Right lobe of liver (tissue), 6 donors: ENCODE measurements at regions not wholly inside any gene's neighbourhood (a gene's known extent, or its start where the extent isn't known, plus 50 kb on each side); places are given as distances from the start of the nearest gene placed in this dataset.
"Not testable (repeated sequence)": the region's sequence is repeated elsewhere in the genome, so short reads cannot be mapped to it uniquely, and the experiment has no call there.

ENCODE experiments used
- ATAC-seq, 4 donors: fragments of 200-7000 bp; cut with Tn5 transposase; one replicate each; pipeline ENCODE4 v1.9.1; 2020; ENCODE audit warnings: mild to moderate bottlenecking in 4 of 4, moderate library complexity in 4 of 4
- DNase-seq, 3 donors: peaks; one replicate each; pipeline ENCODE4 v3.0.0-alpha.2; 2020
- H3K27ac ChIP-seq, 3 donors: fragments of 200-600 bp; one replicate each; pipeline ENCODE4 v1.8.0; 2022
- H3K27me3 ChIP-seq, 2 donors: fragments of 200-600 bp; one replicate each; pipeline ENCODE4 v1.8.0; 2022
- H3K36me3 ChIP-seq, 4 donors: fragments of 200-600 bp; sonication (generic) in 1 of 4; one replicate each; pipeline versions ENCODE4 v1.5.1 to v1.8.0; 2017 to 2022; ENCODE audit warnings: control low read depth in 1 of 4
- H3K4me1 ChIP-seq, 4 donors: fragments of 200-600 bp; sonication (generic) in 1 of 4; one replicate each; pipeline versions ENCODE4 v1.5.1 to v1.8.0; 2017 to 2022; ENCODE audit warnings: control low read depth in 1 of 4
- H3K4me3 ChIP-seq, 3 donors: fragments of 200-600 bp; one replicate each; pipeline ENCODE4 v1.8.0; 2022
- H3K9me3 ChIP-seq, 4 donors: fragments of 200-600 bp; sonication (generic) in 1 of 4; one replicate each; pipeline versions ENCODE4 v1.5.1 to v1.8.0; 2017 to 2022; ENCODE audit warnings: control low read depth in 1 of 4
- POLR2A ChIP-seq: fragments of 450-650 bp; IDR thresholded peaks from one replicate; pipeline ENCODE4 v1.6.1; 2017; ENCODE audit warnings: antibody characterized with exemption, mild to moderate bottlenecking
- WGBS: methylation state at CpG from one replicate; pipeline ENCODE4 v1.1.6; 2018; ENCODE audit warnings: low coverage, low lambda C conversion rate; ENCODE audit not compliant: insufficient coverage; ENCODE audit errors: missing lambda C conversion rate; 5-methylcytosine and 5-hydroxymethylcytosine counted together
- intact Hi-C, 2 donors: fragments of 100-400 bp; cut with DNase I; formaldehyde crosslinking; loops; one replicate each; pipeline versions ENCODE4 v1.11.2 to v1.14.1; 2022
- TF ChIP-seq, protein P1 (sequence below), 4 donors: fragments of 200-600 bp in 3 of 4; fragments of 450-650 bp in 1 of 4; IDR thresholded peaks; one replicate each; pipeline versions ENCODE4 v1.5.1 to v1.8.0; 2016 to 2022; ENCODE audit warnings: antibody characterized with exemption in 4 of 4, mild to moderate bottlenecking in 2 of 4
- donor health status: DM: no; HTN: yes; CAD: no.
- donor health status: DM: no; HTN: no; CAD: no.
- donor health status: DM: no; HTN: no; CAD: no.
- donor health status: DM: no; HTN: yes; CAD: no.
- donor health status: DM: no; HTN: yes; CAD: no.

DNA sequence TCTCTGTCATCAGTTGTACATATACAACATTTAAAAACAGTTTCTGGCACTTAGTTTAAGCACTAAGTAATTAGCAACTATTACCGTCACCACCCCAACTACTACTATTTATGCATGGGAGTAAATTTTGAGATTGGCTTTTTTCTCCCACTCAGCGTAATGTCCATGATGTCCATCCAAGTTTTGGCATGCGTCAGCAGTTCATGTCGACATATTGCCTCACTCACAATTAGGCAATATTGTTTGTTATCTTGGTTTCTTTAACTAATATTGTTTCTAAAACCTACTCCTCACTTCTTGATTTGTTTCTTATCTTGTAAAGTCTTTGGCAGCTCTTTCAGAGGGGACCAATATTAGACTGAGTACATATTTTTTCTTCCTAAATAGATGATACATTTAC, 131.3 kb downstream of the KCNJ18 start:
- no peak for ATAC-seq
- no peaks in the 10 kb centered on the region for H3K4me1 ChIP-seq
- no peaks in the 10 kb centered on the region for H3K36me3 ChIP-seq
- no peak for DNase-seq
- H3K27me3 ChIP-seq: peaks cover 0 to 20% of the 10 kb centered on the region in 2 donors
- WGBS: 47% methylated on average over 4 of the region's 4 CpGs
- no peak overlapping the region for H3K4me3 ChIP-seq
- H3K9me3 ChIP-seq: peaks cover 0 to 3% (median 0%) of the 10 kb centered on the region in 4 donors
- H3K27ac ChIP-seq: no peak overlapping the region
- TF ChIP-seq, protein P1, sequence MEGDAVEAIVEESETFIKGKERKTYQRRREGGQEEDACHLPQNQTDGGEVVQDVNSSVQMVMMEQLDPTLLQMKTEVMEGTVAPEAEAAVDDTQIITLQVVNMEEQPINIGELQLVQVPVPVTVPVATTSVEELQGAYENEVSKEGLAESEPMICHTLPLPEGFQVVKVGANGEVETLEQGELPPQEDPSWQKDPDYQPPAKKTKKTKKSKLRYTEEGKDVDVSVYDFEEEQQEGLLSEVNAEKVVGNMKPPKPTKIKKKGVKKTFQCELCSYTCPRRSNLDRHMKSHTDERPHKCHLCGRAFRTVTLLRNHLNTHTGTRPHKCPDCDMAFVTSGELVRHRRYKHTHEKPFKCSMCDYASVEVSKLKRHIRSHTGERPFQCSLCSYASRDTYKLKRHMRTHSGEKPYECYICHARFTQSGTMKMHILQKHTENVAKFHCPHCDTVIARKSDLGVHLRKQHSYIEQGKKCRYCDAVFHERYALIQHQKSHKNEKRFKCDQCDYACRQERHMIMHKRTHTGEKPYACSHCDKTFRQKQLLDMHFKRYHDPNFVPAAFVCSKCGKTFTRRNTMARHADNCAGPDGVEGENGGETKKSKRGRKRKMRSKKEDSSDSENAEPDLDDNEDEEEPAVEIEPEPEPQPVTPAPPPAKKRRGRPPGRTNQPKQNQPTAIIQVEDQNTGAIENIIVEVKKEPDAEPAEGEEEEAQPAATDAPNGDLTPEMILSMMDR (IDR thresholded peaks at IDR 0.05): no peak
- no peak for TF ChIP-seq POLR2A
- intact Hi-C loops: no loop called here

DNA sequence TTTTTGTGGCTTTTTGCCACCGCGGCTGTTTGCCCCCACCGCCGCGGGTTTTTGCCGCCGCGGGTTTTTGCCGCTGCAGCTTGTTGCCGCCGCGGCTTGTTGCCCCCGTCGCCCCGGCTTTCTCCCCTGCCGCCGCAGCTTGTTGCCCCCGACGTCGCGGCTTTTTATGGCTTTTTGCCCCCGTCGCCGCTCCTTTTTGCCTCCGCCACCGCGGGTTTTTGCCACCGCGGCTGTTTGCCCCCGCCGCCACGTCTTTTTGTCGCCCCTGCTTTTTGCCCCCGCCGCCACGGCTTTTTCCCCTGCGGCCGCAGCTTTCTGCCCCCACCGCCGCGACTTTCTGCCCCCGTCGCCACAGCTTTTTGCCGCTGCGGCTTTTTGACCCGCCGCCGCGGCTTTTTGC, 149.5 kb downstream of the KCNJ18 start:
- TF ChIP-seq POLR2A: no peak
- DNase-seq: no peak
- no peaks in the 10 kb centered on the region for H3K4me1 ChIP-seq
- H3K27me3 ChIP-seq: no peaks in the 10 kb centered on the region
- WGBS: 41% methylated on average over 20 of the region's 49 CpGs
- no peak overlapping the region for H3K4me3 ChIP-seq
- H3K27ac ChIP-seq: no peak overlapping the region
- no peaks in the 10 kb centered on the region for H3K36me3 ChIP-seq
- H3K9me3 ChIP-seq: no peaks in the 10 kb centered on the region
- intact Hi-C loops: no loop called here
- no peak for ATAC-seq

DNA sequence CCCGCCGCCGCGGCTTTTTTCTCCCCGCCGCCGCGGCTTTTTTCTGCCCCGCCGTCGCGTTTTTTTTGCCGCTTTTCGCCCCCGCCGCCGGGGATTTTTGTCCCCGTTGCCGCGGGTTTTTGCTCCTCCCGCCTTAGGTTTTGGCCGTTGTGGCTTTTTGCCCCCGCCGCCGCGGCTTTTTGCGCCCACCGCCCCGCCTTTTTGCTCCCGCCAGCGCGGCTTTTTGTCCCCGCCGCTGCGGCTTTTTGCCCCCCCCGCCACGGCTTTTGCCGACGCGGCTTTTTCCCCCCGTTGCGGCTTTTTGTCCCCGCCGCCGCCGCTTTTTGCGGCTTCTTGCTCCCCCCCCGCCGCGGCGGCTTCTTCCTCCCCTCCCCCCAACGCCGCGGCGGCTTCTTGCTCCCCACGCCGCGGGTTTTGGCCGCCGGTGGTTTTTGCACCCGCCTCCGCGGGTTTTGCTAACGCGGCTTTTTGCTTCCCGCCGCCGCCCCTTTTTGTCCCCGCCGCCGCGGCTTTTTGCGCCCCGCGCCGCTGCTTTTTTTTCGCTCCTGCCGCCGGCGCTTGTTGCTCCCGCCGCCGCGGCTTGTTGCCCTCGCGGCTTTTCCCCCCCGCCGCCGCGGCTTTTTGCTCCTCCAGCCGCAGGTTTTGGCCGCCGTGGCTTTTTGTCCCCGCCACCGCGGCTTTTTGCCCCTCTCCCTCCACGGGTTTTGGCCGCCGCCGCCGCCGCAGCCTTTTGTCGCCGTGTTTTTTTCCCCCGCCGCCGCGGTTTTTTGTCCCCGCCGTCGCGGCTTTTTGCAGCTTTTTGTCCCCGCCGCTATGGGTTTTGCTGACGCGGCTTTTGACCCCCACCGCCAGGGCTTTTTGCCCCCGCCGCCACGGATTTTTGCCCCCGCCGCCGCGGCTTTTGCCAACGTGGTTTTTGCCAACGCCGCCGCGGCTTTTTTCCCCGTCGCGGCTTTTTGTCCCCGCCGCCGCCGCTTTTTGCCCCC, 150.3 kb downstream of the KCNJ18 start:
- H3K36me3 ChIP-seq: no peaks in the 10 kb centered on the region
- no peaks in the 10 kb centered on the region for H3K27me3 ChIP-seq
- no peaks in the 10 kb centered on the region for H3K9me3 ChIP-seq
- intact Hi-C loops: no loop called here
- no peak for DNase-seq
- no peaks in the 10 kb centered on the region for H3K4me1 ChIP-seq
- no peak overlapping the region for H3K4me3 ChIP-seq
- TF ChIP-seq, protein P1 (IDR thresholded peaks at IDR 0.05): no peak
- TF ChIP-seq POLR2A: no peak
- ATAC-seq: no peak
- 48% methylated on average over 95 of the region's 136 CpGs for whole genome bisulfite sequencing
- no peak overlapping the region for H3K27ac ChIP-seq

DNA sequence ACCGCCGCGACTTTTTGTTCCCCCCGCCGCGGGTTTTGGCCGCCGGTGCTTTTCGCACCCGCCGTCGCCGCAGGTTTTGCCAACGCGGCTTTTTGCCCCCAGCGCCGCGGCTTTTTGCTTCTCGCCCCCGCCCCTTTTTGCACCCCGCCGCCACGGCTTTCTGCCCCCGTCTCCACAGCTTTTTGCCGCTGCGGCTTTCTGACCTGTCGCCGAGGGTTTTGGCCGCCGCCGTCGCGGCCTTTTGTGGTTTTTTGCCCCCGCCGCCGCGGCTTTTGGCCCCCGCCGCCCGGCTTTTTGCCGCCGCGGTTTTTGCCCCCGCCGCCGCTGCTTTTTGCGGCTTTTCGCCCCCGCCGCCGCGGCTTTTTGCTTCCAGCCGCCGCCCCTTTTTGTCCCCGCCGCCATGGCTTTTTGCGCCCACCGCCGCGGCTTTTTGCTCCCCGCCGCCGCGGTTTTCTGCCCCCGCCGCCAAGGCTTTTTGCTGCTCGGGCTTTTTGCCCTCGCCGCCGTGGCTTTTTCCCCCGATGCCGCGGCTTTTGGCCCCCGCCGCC, 151.1 kb downstream of the KCNJ18 start:
- Histone ChIP-seq H3K27me3 (no peaks in the 10 kb centered on the region), H3K9me3 (no peaks in the 10 kb centered on the region), H3K4me3 (no peak overlapping the region), H3K36me3 (no peaks in the 10 kb centered on the region), H3K4me1 (no peaks in the 10 kb centered on the region), H3K27ac (no peak overlapping the region)
- intact Hi-C loops: no loop called here
- TF ChIP-seq, protein P1 (IDR thresholded peaks at IDR 0.05): no peak
- no peak for TF ChIP-seq POLR2A
- WGBS: 57% methylated on average over 62 of the region's 75 CpGs
- DNase-seq: peak in 1 of 3 donors; percentile 48
- no peak for ATAC-seq

DNA sequence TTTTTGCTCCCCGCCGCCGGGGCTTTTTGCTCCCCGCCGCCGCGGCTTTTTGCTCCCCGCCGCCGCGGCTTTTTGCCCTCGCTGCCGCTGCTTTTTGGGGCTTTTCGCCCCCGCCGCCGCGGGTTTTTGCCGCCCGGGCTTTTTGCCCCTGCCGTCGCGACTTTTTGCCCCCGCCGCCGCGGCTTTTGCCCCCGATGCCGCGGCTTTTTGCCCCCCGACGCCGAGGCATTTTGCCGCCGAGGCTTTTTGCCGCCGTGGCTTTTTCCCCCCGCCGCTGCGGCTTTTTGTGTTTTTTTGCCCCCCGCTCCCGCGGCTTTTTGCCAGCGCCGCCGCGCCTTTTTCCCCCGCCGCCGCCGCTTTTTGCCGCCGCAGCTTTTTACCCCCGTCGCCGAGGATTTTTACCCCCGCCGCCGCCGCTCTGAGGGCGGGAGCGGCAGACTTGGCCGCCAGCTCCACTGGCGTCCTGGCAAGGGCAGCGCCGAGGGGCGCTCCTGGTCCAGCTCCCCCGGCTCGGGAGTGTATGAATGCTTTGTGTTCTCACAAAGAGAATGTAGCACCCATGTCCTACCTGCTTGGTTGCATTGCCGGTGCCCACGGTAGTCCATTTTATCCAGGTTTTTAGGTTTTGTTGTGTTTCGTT, 151.7 kb downstream of the KCNJ18 start:
- no peaks in the 10 kb centered on the region for H3K27me3 ChIP-seq
- no peak overlapping the region for H3K4me3 ChIP-seq
- TF ChIP-seq, protein P1 (IDR thresholded peaks at IDR 0.05): no peak
- no peak for TF ChIP-seq POLR2A
- no peaks in the 10 kb centered on the region for H3K36me3 ChIP-seq
- H3K9me3 ChIP-seq: no peaks in the 10 kb centered on the region
- H3K27ac ChIP-seq: no peak overlapping the region
- intact Hi-C loops: no loop called here
- WGBS: 49% methylated on average over 50 of the region's 72 CpGs
- H3K4me1 ChIP-seq: no peaks in the 10 kb centered on the region
- ATAC-seq (no peak), DNase-seq (no peak)

DNA sequence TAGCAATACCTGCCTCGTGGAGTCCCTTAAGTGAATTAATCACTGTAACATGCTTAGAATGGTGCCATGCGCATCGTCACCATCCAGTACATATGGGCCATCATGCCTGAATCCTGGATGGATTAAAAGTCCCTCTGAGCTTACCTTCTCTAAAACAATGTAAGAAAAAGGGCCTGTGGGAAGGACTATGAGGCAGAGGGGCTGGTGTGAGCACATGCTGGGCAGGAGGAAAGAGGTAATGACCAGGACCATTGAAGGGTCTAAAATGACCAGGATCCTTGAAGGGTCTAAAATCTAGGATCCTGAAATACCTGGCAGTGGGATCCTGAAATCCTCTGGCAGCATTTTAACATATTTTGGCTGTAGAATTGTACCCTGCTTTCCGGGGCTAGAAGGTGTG, 156.2 kb downstream of the KCNJ18 start:
- not testable (repeated sequence) for DNase-seq

DNA sequence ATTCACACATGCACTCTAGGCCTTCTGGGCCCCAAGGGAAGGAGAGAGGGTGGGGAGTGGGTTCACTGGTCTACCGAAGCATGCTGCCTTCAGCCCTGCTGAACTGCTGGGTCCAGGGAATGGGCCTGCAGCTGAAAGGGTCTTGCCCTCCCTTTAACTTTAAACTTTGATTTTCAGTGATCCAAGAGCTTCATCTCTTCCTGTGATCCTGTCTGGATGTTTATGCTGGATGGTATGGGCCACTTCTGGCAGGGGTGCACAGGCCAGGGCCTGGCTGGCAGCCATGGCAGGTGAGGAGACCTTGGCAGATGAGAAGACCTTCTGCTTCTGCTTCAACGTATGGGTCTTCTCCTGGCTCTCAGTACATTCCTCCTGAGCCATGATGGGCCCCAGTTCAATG, 156.7 kb downstream of the KCNJ18 start:
- H3K9me3 ChIP-seq, H3K4me1 ChIP-seq, H3K36me3 ChIP-seq, ATAC-seq, H3K27me3 ChIP-seq, intact Hi-C loops, H3K4me3 ChIP-seq, H3K27ac ChIP-seq, DNase-seq: not testable (repeated sequence)
- WGBS: 28% methylated on average over 2 of the region's 2 CpGs

More for the DNA sequence above, 156.2 kb downstream of the KCNJ18 start:
- H3K36me3 ChIP-seq, H3K4me3 ChIP-seq, H3K4me1 ChIP-seq, H3K27me3 ChIP-seq, H3K9me3 ChIP-seq, ATAC-seq, H3K27ac ChIP-seq, intact Hi-C loops: not testable (repeated sequence)
- 48% methylated on average over 4 of the region's 4 CpGs for whole genome bisulfite sequencing
